ENCODE measurements at regions not wholly inside any gene's neighbourhood (a gene's known extent, or its start where the extent isn't known, plus 50 kb on each side); places are given as distances from the start of the nearest gene placed in this dataset.
A peak's percentile ranks its signal among the peaks of the same experiment; 100 is the strongest.
"Not testable (repeated sequence)": the region's sequence is repeated elsewhere in the genome, so short reads cannot be mapped to it uniquely, and the experiment has no call there.

GRCh38 chr12:67716817-67717216, 68.3 kb downstream of the DYRK2 start:
- no peak for DNase-seq

- DNase-seq: not testable (repeated sequence)
Observed at GRCh38 chr12:67719303-67719702, 70.8 kb downstream of the DYRK2 start.

- DNase-seq: peak; percentile 31
Observed at GRCh38 chr12:67720351-67720856, 71.9 kb downstream of the DYRK2 start.

- no peak for DNase-seq
Observed at GRCh38 chr12:67721248-67721647, 72.7 kb downstream of the DYRK2 start.

GRCh38 chr12:67722296-67722695, 73.8 kb downstream of the DYRK2 start:
- no peak for DNase-seq

- no peak for DNase-seq
Observed at GRCh38 chr12:67726868-67727267, 78.3 kb downstream of the DYRK2 start.

- no peak for DNase-seq
Observed at GRCh38 chr12:67727702-67728666, 79.4 kb downstream of the DYRK2 start.

GRCh38 chr12:67732857-67733256, 84.3 kb downstream of the DYRK2 start:
- no peak for DNase-seq

GRCh38 chr12:67735868-67736267, 87.3 kb downstream of the DYRK2 start:
- DNase-seq: no peak

- no peak for DNase-seq
Observed at GRCh38 chr12:67740711-67741110, 92.2 kb downstream of the DYRK2 start.

- no peak for DNase-seq
Observed at GRCh38 chr12:67741270-67741669, 92.7 kb downstream of the DYRK2 start.

GRCh38 chr12:67742461-67742860, 93.9 kb downstream of the DYRK2 start:
- DNase-seq: no peak

GRCh38 chr12:67747869-67748742, 99.6 kb downstream of the DYRK2 start:
- no peak for DNase-seq

GRCh38 chr12:67748743-67749040, 100.1 kb downstream of the DYRK2 start:
- no peak for DNase-seq

GRCh38 chr12:67750513-67751183, 102.1 kb downstream of the DYRK2 start:
- no peak for DNase-seq

GRCh38 chr12:67751381-67751928, 102.9 kb downstream of the DYRK2 start:
- DNase-seq: no peak

- no peak for DNase-seq
Observed at GRCh38 chr12:67752226-67752732, 103.7 kb downstream of the DYRK2 start.

GRCh38 chr12:67754933-67755697, 106.6 kb downstream of the DYRK2 start:
- no peak for DNase-seq

- DNase-seq: no peak
Observed at GRCh38 chr12:67757651-67758050, 109.1 kb downstream of the DYRK2 start.

GRCh38 chr12:67758119-67758518, 109.6 kb downstream of the DYRK2 start:
- DNase-seq: peak; percentile 24

GRCh38 chr12:67758521-67758920, 110.0 kb downstream of the DYRK2 start:
- DNase-seq: no peak

GRCh38 chr12:67759829-67760228, 111.3 kb downstream of the DYRK2 start:
- DNase-seq: no peak

Data from NCI-H510A (cell line).